CD4-positive, CD25-positive, alpha-beta regulatory T cell (primary cell): ENCODE measurements at regions not wholly inside any gene's neighbourhood (a gene's known extent, or its start where the extent isn't known, plus 50 kb on each side); places are given as distances from the start of the nearest gene placed in this dataset.

Experiments
- ATAC-seq, 2 donors: fragments of 150-1000 bp; cut with Tn5 transposase; one replicate each; pipeline ENCODE4 v1.10.0; 2021; ENCODE audit warnings: low read depth in 2 of 2, moderate number of reproducible peaks in 2 of 2, moderate library complexity in 1 of 2
- DNase-seq, 3 donors: peaks; one replicate each; pipeline versions ENCODE4 v3.0.0 to v3.0.0-alpha.2; 2012 to 2022; ENCODE audit warnings: mixed read lengths in 1 of 3
- H3K27ac ChIP-seq: one replicate; pipeline ENCODE4 v1.7.0; 2013; ENCODE audit warnings: mild to moderate bottlenecking, low read length; ENCODE audit not compliant: insufficient read depth, poor library complexity, severe bottlenecking
- H3K27me3 ChIP-seq: one replicate; pipeline ENCODE4 v1.7.0; 2013; ENCODE audit warnings: low read length; ENCODE audit not compliant: control insufficient read depth, insufficient read depth
- H3K36me3 ChIP-seq: one replicate; pipeline ENCODE4 v1.7.0; 2013; ENCODE audit warnings: mild to moderate bottlenecking, low read length, moderate library complexity; ENCODE audit not compliant: control insufficient read depth, insufficient read depth
- H3K4me1 ChIP-seq: 2 replicates; pipeline ENCODE4 v1.7.0; 2013; ENCODE audit warnings: mild to moderate bottlenecking, low read length; ENCODE audit not compliant: insufficient read depth, control insufficient read depth, poor library complexity, severe bottlenecking
- H3K4me3 ChIP-seq: one replicate; pipeline ENCODE4 v1.7.0; 2013; ENCODE audit warnings: low read depth, mild to moderate bottlenecking, low read length, moderate library complexity
- H3K9me3 ChIP-seq, 2 experiments: 1 replicate in 1 of 2; 2 replicates in 1 of 2; pipeline ENCODE4 v1.7.0; 2013; ENCODE audit warnings: low read length in 2 of 2, mild to moderate bottlenecking in 1 of 2, moderate library complexity in 1 of 2; ENCODE audit not compliant: control insufficient read depth in 2 of 2
- H3K27ac Mint-ChIP-seq, 3 donors: one replicate each; pipeline ENCODE4 v1.8.0; 2020 to 2022; ENCODE audit warnings: mild to moderate bottlenecking in 3 of 3, mixed read lengths in 3 of 3, moderate library complexity in 2 of 3
- H3K27me3 Mint-ChIP-seq: one replicate; pipeline ENCODE4 v1.8.0; 2022; ENCODE audit warnings: mild to moderate bottlenecking, mixed read lengths
- H3K36me3 Mint-ChIP-seq: one replicate; pipeline ENCODE4 v1.8.0; 2020; ENCODE audit warnings: mixed read lengths
- H3K4me1 Mint-ChIP-seq, 4 donors: one replicate each; pipeline ENCODE4 v1.8.0; 2020 to 2022; ENCODE audit warnings: mixed read lengths in 4 of 4, mild to moderate bottlenecking in 1 of 4
- H3K4me3 Mint-ChIP-seq, 4 donors: one replicate each; pipeline ENCODE4 v1.8.0; 2020 to 2022; ENCODE audit warnings: mild to moderate bottlenecking in 4 of 4, mixed read lengths in 4 of 4, moderate library complexity in 3 of 4
- H3K9me3 Mint-ChIP-seq, 7 donors: one replicate each; pipeline ENCODE4 v1.8.0; 2020 to 2022; ENCODE audit warnings: mixed read lengths in 7 of 7, mild to moderate bottlenecking in 3 of 7, moderate library complexity in 2 of 7

DNA sequence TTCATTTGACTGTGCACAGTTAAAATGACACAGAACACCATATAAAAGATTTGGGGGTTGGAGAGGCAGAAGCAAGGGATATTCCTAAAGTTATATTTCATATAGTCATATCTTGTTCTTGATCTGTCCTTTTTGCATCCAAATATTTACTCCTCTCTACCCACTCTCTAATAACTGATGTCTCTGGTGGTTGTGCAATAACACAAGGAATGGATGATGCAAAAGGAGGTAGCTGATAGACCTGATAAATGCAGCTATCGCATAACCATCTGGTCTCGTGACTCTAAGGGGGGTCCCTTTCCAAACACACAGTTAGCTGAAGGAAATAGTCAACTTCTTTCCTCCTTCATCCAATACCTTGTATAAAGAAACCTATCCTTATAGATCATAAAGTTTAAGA lies 123.1 kb downstream of the POLR1F start:
- no peaks in the 10 kb centered on the region for H3K36me3 ChIP-seq
- DNase-seq: no peak
- H3K9me3 ChIP-seq: no peaks in the 10 kb centered on the region
- H3K4me1 ChIP-seq: no peaks in the 10 kb centered on the region
- H3K36me3 Mint-ChIP-seq: no peaks in the 10 kb centered on the region
- peaks cover 0 to 4% (median 2%) of the 10 kb centered on the region in 7 donors for H3K9me3 Mint-ChIP-seq
- H3K27me3 Mint-ChIP-seq: no peaks in the 10 kb centered on the region
- no peak overlapping the region for H3K27ac Mint-ChIP-seq
- no peak overlapping the region for H3K4me3 Mint-ChIP-seq
- no peak for ATAC-seq
- no peaks in the 10 kb centered on the region for H3K4me1 Mint-ChIP-seq
- no peak overlapping the region for H3K4me3 ChIP-seq
- H3K27me3 ChIP-seq: no peaks in the 10 kb centered on the region
- no peak overlapping the region for H3K27ac ChIP-seq

DNA sequence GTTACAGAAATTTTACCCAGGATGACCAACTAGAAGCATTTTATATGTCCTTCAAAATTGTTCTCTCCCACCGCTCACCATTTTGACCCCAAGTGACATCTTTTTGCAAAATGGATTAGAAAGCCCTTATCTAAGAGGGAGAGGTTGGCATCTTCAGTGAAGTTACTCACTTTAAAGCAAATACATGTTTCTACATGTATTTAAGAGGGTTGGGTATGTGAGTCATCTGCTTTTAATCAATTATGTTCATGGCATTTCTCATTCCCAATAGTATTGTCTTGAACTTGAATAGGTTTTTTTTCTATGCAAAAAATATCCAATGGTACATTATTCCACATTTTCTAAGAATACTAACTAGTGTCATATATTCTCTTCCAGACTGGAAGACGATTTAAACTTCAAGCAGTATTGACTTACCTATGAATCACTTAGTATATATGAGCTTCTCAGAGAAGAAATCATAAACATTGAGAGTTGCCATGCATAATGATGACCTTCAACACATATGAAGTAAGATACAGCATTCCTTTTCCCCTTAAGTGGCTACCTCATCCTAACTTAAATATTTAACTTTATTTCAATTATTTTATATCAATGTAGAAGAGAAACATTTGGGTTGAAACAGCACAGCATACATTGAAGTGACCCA lies 132.8 kb downstream of the POLR1F start:
- Mint-ChIP-seq H3K9me3 (peaks cover 0 to 5% (median 0%) of the 10 kb centered on the region in 7 donors), H3K4me3 (no peak overlapping the region), H3K27me3 (no peaks in the 10 kb centered on the region), H3K36me3 (no peaks in the 10 kb centered on the region), H3K27ac (no peak overlapping the region), H3K4me1 (no peaks in the 10 kb centered on the region)
- ATAC-seq: no peak
- Histone ChIP-seq H3K9me3 (peaks cover 0 to 2% of the 10 kb centered on the region in 2 experiments), H3K27me3 (no peaks in the 10 kb centered on the region), H3K27ac (no peak overlapping the region), H3K4me3 (no peak overlapping the region), H3K4me1 (no peaks in the 10 kb centered on the region), H3K36me3 (no peaks in the 10 kb centered on the region)
- DNase-seq: no peak

GRCh38 chr7:19574131-19574530 lies 134.7 kb downstream of the POLR1F start:
- Mint-ChIP-seq H3K27me3 (no peaks in the 10 kb centered on the region), H3K9me3 (peaks cover 0 to 8% (median 0%) of the 10 kb centered on the region in 7 donors), H3K36me3 (no peaks in the 10 kb centered on the region), H3K4me3 (no peak overlapping the region), H3K27ac (no peak overlapping the region), H3K4me1 (no peaks in the 10 kb centered on the region)
- Histone ChIP-seq H3K27ac (no peak overlapping the region), H3K36me3 (no peaks in the 10 kb centered on the region), H3K9me3 (peaks cover 0 to 2% of the 10 kb centered on the region in 2 experiments), H3K4me3 (no peak overlapping the region), H3K27me3 (no peaks in the 10 kb centered on the region), H3K4me1 (no peaks in the 10 kb centered on the region)
- DNase-seq (no peak), ATAC-seq (no peak)

DNA sequence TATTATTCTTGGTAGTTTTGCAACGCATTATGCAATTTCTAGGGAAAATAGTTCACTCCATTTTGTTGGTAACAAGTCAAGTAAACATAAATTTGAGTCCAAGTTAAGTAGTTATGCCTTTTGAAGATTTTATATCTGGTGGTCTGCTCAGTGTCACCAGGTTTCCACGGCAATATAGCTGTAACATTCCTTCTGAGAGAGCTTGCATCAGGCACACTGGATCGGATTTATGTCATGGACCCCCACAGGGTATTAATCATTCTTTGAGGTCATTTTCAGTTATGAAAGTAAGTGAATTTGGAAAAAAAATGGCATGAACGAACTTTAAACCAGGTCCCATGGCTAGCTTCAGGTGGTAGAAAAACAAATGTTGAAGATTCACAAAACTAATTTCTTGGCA lies 136.3 kb downstream of the POLR1F start:
- Mint-ChIP-seq H3K27ac (no peak overlapping the region), H3K27me3 (no peaks in the 10 kb centered on the region)

DNA sequence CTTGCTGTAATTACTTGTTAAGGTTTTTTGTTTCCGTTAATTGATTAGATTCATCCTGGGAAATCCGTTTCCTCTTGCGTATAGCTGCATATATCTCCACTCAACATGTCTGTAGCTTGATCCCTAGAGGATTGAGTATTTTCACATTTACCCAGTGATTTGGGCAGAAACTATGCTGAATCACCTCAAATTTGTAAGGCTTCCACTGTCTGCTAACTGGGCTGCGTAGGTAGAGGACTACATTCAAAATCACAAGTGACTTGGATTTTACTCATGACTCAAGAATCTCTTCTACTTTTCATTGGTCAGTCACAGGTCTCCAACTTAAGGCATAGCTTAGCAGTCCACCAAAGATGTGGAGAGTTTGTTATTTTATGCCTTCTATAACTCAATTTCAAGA lies 141.8 kb downstream of the POLR1F start:
- Mint-ChIP-seq H3K36me3 (no peaks in the 10 kb centered on the region), H3K9me3 (peaks cover 0 to 9% (median 0%) of the 10 kb centered on the region in 7 donors), H3K4me3 (no peak overlapping the region), H3K4me1 (no peaks in the 10 kb centered on the region), H3K27me3 (no peaks in the 10 kb centered on the region), H3K27ac (no peak overlapping the region)
- Histone ChIP-seq H3K4me3 (no peak overlapping the region), H3K36me3 (no peaks in the 10 kb centered on the region), H3K27ac (no peak overlapping the region), H3K27me3 (no peaks in the 10 kb centered on the region), H3K4me1 (no peaks in the 10 kb centered on the region), H3K9me3 (no peaks in the 10 kb centered on the region)
- no peak for DNase-seq
- no peak for ATAC-seq

More for the DNA sequence above, 136.3 kb downstream of the POLR1F start:
- no peaks in the 10 kb centered on the region for H3K36me3 ChIP-seq
- ATAC-seq (no peak), DNase-seq (no peak)
- H3K4me3 ChIP-seq: no peak overlapping the region
- Mint-ChIP-seq H3K36me3 (no peaks in the 10 kb centered on the region), H3K9me3 (peaks cover 0 to 9% (median 0%) of the 10 kb centered on the region in 7 donors), H3K4me3 (no peak overlapping the region), H3K4me1 (no peaks in the 10 kb centered on the region)
- H3K27ac ChIP-seq: no peak overlapping the region
- peaks cover 0 to 2% of the 10 kb centered on the region in 2 experiments for H3K9me3 ChIP-seq
- no peaks in the 10 kb centered on the region for H3K4me1 ChIP-seq
- no peaks in the 10 kb centered on the region for H3K27me3 ChIP-seq

GRCh38 chr7:19565602-19566001 lies 143.2 kb downstream of the POLR1F start:
- Mint-ChIP-seq H3K4me3 (no peak overlapping the region), H3K27me3 (no peaks in the 10 kb centered on the region), H3K9me3 (peaks cover 0 to 11% (median 0%) of the 10 kb centered on the region in 7 donors), H3K4me1 (no peaks in the 10 kb centered on the region), H3K36me3 (no peaks in the 10 kb centered on the region), H3K27ac (no peak overlapping the region)
- H3K36me3 ChIP-seq: no peaks in the 10 kb centered on the region
- DNase-seq (no peak), ATAC-seq (no peak)
- H3K27ac ChIP-seq: no peak overlapping the region
- no peaks in the 10 kb centered on the region for H3K9me3 ChIP-seq
- no peak overlapping the region for H3K4me3 ChIP-seq
- no peaks in the 10 kb centered on the region for H3K27me3 ChIP-seq
- H3K4me1 ChIP-seq: no peaks in the 10 kb centered on the region

DNA sequence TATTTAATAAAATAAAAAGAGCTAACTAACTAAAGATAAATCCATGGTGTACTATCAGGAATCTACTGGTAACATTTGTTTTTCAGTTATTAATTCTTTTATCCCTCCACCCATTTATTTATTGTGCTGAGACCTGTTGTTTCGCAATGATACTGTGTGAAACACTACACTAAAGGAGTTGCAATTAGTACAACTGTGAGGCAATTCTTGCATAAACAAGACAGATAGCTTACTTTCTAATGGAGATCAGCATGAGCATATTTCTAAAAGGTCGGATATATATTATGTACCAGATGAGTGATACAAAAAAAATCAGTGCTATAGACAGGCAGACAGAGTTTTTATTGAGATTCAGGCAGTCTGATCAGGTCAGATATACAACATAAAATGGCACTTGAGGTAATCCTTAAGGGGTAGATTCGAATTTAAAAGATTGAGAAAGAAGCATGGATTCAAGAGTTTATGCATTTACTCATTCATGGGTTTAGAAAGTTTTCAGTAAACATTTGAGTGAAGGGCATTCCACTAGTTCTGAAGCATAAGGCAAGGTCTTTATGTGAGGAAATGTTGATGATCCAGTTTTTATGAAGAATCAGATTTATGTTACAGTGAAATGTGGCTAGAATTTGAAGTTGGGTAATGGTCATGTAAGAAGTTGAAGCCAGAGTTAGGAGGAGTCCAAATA lies 147.6 kb downstream of the POLR1F start:
- Mint-ChIP-seq H3K9me3 (peaks cover 0 to 8% (median 2%) of the 10 kb centered on the region in 7 donors), H3K27me3 (no peaks in the 10 kb centered on the region)
- no peak for ATAC-seq

More for the DNA sequence above, 147.6 kb downstream of the POLR1F start:
- Mint-ChIP-seq H3K36me3 (no peaks in the 10 kb centered on the region), H3K4me1 (no peaks in the 10 kb centered on the region), H3K4me3 (no peak overlapping the region), H3K27ac (no peak overlapping the region)
- DNase-seq: no peak
- no peak overlapping the region for H3K27ac ChIP-seq
- no peak overlapping the region for H3K4me3 ChIP-seq
- H3K4me1 ChIP-seq: no peaks in the 10 kb centered on the region
- H3K27me3 ChIP-seq: no peaks in the 10 kb centered on the region
- H3K36me3 ChIP-seq: no peaks in the 10 kb centered on the region
- no peaks in the 10 kb centered on the region for H3K9me3 ChIP-seq
